Activated CD8-positive, alpha-beta T cell treated with anti-CD3 and anti-CD28 coated beads for 36 hours (primary cell): ENCODE measurements at regions not wholly inside any gene's neighbourhood (a gene's known extent, or its start where the extent isn't known, plus 50 kb on each side); places are given as distances from the start of the nearest gene placed in this dataset.

Experiments used
- ATAC-seq: fragments of 200-7000 bp; cut with Tn5 transposase; one replicate; pipeline ENCODE4 v1.10.0; 2021; ENCODE audit warnings: mild to moderate bottlenecking, moderate library complexity
- CTCF ChIA-PET: fragments of 350-600 bp; sonication (Branson Sonifier 250); formaldehyde crosslinking; loops from one replicate; lab custom pipeline; 2021; ENCODE audit warnings: antibody characterized with exemption; lab: Charles Lee
- POLR2A ChIA-PET: fragments of 350-600 bp; sonication (Branson Sonifier 250); formaldehyde crosslinking; loops from one replicate; lab custom pipeline; 2021; ENCODE audit warnings: antibody characterized with exemption; lab: Charles Lee
- DNase-seq: peaks from one replicate; pipeline ENCODE4 v3.0.0-alpha.2; 2020
- H3K27ac Mint-ChIP-seq: one replicate; pipeline ENCODE4 v1.8.0; 2021; ENCODE audit warnings: mild to moderate bottlenecking, mixed read lengths
- H3K27me3 Mint-ChIP-seq: one replicate; pipeline ENCODE4 v1.8.0; 2021; ENCODE audit warnings: mixed read lengths
- H3K36me3 Mint-ChIP-seq: one replicate; pipeline ENCODE4 v1.8.0; 2021; ENCODE audit warnings: low read depth, mixed read lengths
- H3K4me1 Mint-ChIP-seq: one replicate; pipeline ENCODE4 v1.8.0; 2021; ENCODE audit warnings: low read depth, mixed read lengths
- H3K4me3 Mint-ChIP-seq: one replicate; pipeline ENCODE4 v1.8.0; 2021; ENCODE audit warnings: mild to moderate bottlenecking, moderate library complexity, mixed read lengths
- H3K9me3 Mint-ChIP-seq: one replicate; pipeline ENCODE4 v1.8.0; 2021; ENCODE audit warnings: mixed read lengths
- CTCF ChIP-seq: fragments of 200-600 bp; IDR thresholded peaks from one replicate; pipeline ENCODE4 v1.8.0; 2022; ENCODE audit warnings: antibody characterized with exemption, mild to moderate bottlenecking
- intact Hi-C: fragments of 100-400 bp; cut with micrococcal nuclease; formaldehyde crosslinking; loops from one replicate; pipeline ENCODE4 v1.10.0; 2022

GRCh38 chr2:228698963-228699362 lies 517.5 kb upstream of the SPHKAP start:
- no peak for TF ChIP-seq CTCF
- H3K9me3 Mint-ChIP-seq: peaks cover 2% of the 10 kb centered on the region
- H3K36me3 Mint-ChIP-seq: no peaks in the 10 kb centered on the region
- no peak for DNase-seq
- no peaks in the 10 kb centered on the region for H3K27me3 Mint-ChIP-seq
- no peak overlapping the region for H3K4me3 Mint-ChIP-seq
- intact Hi-C loops: no loop called here
- ChIA-PET POLR2A (no interaction called here), CTCF (no interaction called here)
- H3K4me1 Mint-ChIP-seq: no peaks in the 10 kb centered on the region
- no peak for ATAC-seq
- H3K27ac Mint-ChIP-seq: no peak overlapping the region

GRCh38 chr2:228697456-228697855 lies 516.0 kb upstream of the SPHKAP start:
- no peak for DNase-seq
- ChIA-PET CTCF (no interaction called here), POLR2A (no interaction called here)
- no peak for TF ChIP-seq CTCF
- no peaks in the 10 kb centered on the region for H3K36me3 Mint-ChIP-seq
- ATAC-seq: no peak
- no peaks in the 10 kb centered on the region for H3K4me1 Mint-ChIP-seq
- H3K4me3 Mint-ChIP-seq: no peak overlapping the region
- intact Hi-C loops: no loop called here
- H3K27me3 Mint-ChIP-seq: no peaks in the 10 kb centered on the region
- H3K9me3 Mint-ChIP-seq: peaks cover 2% of the 10 kb centered on the region
- H3K27ac Mint-ChIP-seq: no peak overlapping the region

GRCh38 chr2:228690681-228691080 lies 509.2 kb upstream of the SPHKAP start:
- no peak for ATAC-seq
- Mint-ChIP-seq H3K36me3 (no peaks in the 10 kb centered on the region), H3K27me3 (no peaks in the 10 kb centered on the region), H3K9me3 (no peaks in the 10 kb centered on the region), H3K4me1 (no peaks in the 10 kb centered on the region), H3K27ac (no peak overlapping the region), H3K4me3 (no peak overlapping the region)
- no peak for DNase-seq
- TF ChIP-seq CTCF: no peak
- ChIA-PET POLR2A (no interaction called here), CTCF (no interaction called here)
- intact Hi-C loops: no loop called here

- ChIA-PET POLR2A (no interaction called here), CTCF (no interaction called here)
- intact Hi-C loops: no loop called here
Observed at GRCh38 chr2:228689053-228689452, 507.6 kb upstream of the SPHKAP start.

GRCh38 chr2:228688007-228688645 lies 506.6 kb upstream of the SPHKAP start:
- ChIA-PET POLR2A (no interaction called here), CTCF (no interaction called here)
- Mint-ChIP-seq H3K27me3 (no peaks in the 10 kb centered on the region), H3K4me1 (no peaks in the 10 kb centered on the region), H3K36me3 (no peaks in the 10 kb centered on the region), H3K27ac (no peak overlapping the region), H3K9me3 (peaks cover 2% of the 10 kb centered on the region), H3K4me3 (no peak overlapping the region)
- ATAC-seq: no peak
- intact Hi-C loops: no loop called here
- DNase-seq: no peak
- TF ChIP-seq CTCF: no peak

More at GRCh38 chr2:228689053-228689452, 507.6 kb upstream of the SPHKAP start:
- ATAC-seq: no peak
- Mint-ChIP-seq H3K27me3 (no peaks in the 10 kb centered on the region), H3K36me3 (no peaks in the 10 kb centered on the region), H3K4me1 (no peaks in the 10 kb centered on the region), H3K4me3 (no peak overlapping the region), H3K9me3 (no peaks in the 10 kb centered on the region), H3K27ac (no peak overlapping the region)
- TF ChIP-seq CTCF: no peak
- no peak for DNase-seq
